ENCODE measurements at regions not wholly inside any gene's neighbourhood (a gene's known extent, or its start where the extent isn't known, plus 50 kb on each side); places are given as distances from the start of the nearest gene placed in this dataset.
A peak's percentile ranks its signal among the peaks of the same experiment; 100 is the strongest.
"Not testable (repeated sequence)": the region's sequence is repeated elsewhere in the genome, so short reads cannot be mapped to it uniquely, and the experiment has no call there.

GRCh38 chr5:86671536-86671935 lies 53.8 kb downstream of the COX7C start:
- DNase-seq (ENCODE audit: low spot score): no peak

GRCh38 chr5:86674069-86674468 lies 56.3 kb downstream of the COX7C start:
- no peak for DNase-seq (ENCODE audit: low spot score)

- DNase-seq (ENCODE audit: low spot score): peak; percentile 25
These were observed 57.6 kb downstream of the COX7C start for GRCh38 chr5:86675311-86675710.

DNA sequence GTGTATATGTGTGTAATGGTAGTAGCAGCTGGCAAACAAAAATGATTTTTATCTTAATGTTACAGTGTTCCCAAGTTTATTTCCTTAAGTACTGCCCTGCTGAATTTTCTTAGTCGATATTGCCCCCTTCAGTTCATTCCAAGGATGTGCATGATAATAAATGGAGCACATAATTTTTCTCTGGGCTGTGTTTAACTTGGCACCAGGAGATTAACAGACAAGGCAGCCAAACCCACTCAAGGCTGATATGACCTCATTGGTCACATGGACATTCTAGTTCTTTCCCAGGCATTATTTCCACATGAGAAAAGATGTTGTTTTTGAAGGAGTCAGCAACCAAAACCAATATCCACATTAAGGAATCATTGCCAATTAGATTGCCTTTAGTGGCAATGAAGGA lies 61.8 kb downstream of the COX7C start:
- peak; percentile 67 for DNase-seq (ENCODE audit: low spot score)

DNA sequence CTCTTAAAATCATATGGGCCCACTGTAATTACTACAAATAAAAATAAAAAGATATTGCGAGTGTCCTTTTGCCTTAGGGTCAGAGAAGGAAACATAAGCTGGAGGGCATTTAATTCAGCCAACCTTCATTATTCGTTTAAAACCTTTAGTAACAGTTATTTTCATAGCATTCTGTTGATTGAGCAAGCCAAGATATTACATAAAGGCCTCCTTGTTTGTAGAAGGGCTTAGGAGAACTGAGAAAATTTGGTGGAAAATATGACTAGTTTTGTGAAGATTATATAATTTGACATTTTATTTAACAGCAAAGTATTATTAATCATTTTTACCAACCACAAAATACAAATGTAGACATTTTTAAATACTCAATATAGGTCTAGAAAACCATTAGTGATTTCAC lies 62.2 kb downstream of the COX7C start:
- DNase-seq (ENCODE audit: low spot score): no peak

DNA sequence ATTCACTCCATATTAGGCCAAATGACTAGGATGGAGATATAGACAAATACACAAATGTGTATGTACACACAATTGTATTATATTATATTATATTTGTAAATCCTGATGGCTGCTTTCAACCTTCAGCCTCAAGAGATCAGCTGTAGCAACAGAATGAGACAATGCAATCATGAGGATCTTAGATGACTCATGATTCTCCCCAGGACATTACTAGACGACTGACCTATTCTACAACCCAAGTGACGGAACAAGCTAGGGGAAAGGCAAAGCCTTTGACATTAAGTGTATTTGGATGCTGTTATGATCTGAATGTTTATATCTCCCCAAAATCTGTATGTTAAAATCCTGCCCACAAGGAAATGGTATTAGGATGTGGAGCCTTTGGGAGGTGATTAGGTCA lies 66.5 kb downstream of the COX7C start:
- DNase-seq (ENCODE audit: low spot score): no peak

DNA sequence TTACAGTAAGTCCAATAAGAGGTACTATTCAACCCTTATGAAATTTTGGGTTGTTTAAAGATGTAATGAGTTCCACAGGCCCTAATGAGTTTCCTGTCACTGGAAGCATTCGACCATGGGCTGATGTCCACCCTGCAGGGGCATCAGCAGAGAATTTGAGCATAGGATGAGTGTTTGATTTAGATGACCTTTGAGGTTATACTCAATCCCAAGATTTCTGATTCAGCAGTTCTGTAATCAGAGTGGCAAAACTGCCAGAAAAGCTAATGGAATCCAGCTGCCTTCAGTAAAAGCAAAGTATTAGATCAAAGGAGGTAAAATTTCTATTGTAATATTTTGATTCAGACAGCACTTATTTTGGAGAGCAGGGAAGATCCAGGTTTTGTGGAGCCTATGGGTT lies 68.3 kb downstream of the COX7C start:
- no peak for DNase-seq (ENCODE audit: low spot score)

DNA sequence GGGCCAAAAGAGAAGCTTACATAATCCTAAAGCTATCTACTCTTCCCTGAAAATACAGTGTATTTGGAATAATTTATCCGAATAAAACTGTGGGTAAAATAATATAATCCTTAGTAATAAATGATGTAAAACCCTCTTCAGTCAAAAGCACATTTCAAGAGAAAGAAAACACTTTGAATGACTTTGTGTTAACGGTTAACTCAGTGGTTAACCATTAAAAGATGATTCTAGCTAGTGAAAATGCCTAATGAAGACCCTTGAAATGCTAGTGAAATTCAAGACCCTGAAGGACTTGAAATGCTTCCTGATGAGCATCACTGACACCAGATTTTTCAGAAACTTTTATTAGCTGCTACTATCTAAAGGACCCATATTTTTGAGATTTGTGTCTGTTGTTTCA lies 70.7 kb downstream of the COX7C start:
- no peak for DNase-seq (ENCODE audit: low spot score)

DNA sequence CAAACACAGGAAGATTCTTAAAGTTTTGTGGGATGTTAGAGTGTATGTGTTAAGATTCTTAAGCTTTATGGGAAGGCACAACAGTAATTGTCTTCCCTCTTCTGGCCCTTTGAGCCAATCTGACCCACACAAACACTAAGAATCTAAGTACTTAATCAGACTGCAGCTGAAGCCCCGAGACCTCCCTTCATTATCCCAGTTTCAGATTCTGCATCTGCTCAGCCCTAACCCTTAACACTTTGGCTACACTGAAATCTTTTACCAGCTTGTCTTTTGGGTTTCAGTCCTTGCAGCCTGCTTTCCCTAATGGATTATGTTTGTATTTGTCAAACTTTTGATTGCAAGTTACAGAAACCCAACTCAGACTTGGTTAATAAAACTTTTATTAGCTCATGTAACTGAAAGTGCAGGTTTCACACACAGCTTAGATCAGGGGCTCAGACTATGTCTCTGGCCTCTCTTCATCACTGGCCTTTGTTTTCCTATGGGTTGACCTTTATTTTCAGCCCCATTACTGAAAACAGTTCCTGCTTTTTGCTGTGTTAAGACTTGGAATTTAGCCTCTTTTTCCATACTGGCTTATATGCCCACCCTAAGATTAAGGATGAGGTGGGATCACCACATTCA lies 71.5 kb downstream of the COX7C start:
- no peak for DNase-seq (ENCODE audit: low spot score)

GRCh38 chr5:86709157-86709881 lies 91.6 kb downstream of the COX7C start:
- no peak for DNase-seq (ENCODE audit: low spot score)

GRCh38 chr5:86716121-86716520 lies 98.4 kb downstream of the COX7C start:
- DNase-seq (ENCODE audit: low spot score): no peak

DNA sequence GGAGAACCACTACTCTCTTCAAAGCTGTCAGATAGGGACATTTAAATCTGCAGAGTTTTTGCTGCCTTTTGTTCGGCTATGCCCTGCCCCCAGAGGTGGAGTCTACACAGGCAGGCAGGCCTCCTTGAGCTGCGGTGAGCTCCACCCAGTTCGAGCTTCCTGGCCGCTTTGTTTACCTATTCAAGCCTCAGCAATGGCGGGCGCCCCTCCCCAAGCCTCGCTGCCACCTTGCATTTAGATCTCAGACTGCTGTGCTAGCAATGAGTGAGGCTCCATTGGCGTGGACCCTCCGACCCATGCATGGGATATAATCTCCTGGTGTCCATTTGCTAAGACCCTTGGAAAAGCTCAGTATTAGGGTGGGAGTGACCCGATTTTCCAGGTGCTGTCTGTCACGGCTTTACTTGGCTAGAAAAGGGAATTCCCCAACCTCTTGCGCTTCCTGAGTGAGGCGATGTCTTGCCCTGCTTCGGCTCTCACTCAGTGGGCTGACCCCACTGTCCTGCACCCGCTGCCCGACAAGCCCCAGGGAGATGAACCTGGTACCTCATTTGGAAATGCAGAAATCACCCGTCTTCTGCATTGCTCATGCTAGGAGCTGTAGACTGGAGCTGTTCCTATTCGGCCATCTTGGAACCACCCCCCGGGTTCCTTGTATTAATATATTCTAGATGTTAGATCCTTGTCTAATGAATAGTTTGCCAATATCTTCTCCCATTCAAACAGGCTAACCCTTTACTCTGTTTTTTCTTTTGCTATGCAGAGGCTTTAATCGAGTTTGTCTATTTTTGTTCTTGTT lies 113.8 kb downstream of the COX7C start:
- not testable (repeated sequence) for DNase-seq (ENCODE audit: low spot score)

- DNase-seq (ENCODE audit: low spot score): no peak
These were observed 117.6 kb downstream of the COX7C start for GRCh38 chr5:86735370-86735769.

DNA sequence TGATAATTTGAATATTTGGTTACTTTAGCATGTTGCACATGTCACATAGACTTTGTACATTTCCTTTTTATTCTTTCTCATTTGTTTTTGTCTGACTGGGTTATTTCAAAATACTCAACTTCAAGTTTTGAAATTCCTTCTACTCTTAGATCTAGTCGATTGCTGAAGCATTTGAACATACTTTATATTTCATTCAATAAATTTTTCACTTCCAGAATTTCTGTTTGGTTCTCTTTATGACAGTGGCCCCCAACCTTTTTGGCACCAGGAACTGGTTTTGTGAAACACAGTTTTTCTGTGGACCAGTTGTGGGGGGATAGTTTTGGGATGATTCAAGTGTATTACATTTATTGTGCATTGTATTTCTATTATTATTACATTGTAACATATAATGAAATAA lies 119.8 kb downstream of the COX7C start:
- DNase-seq (ENCODE audit: low spot score): no peak

DNA sequence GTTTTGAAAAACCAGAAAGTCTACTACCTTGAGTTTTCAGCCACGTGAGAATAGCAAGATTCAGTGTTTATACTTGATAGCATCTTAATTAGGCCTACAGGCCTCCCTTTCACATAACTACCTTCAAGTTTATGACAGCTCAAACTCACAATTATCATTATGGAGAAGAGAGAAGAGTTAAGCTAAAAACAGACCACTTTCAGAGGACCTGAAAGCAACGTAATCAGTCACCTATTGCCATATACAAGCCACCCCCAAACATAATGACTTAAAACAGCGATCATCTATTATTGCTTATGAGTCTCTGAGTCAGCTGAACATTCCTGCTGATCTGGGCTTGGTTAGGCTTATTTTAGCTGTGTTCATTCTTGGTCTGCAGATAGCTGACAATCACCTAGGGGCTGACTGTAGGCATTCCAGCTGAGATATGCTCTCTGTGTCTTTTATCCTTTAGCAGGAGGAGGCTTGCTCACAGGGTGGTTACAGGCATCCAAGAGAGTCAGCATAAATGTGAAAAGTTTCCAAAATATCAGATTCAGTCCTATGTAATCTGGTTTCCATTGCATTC lies 130.9 kb downstream of the COX7C start:
- DNase-seq (ENCODE audit: low spot score): no peak

GRCh38 chr5:86749841-86750240 lies 132.1 kb downstream of the COX7C start:
- DNase-seq (ENCODE audit: low spot score): no peak

GRCh38 chr5:86756839-86757238 lies 139.1 kb downstream of the COX7C start:
- DNase-seq (ENCODE audit: low spot score): no peak

- no peak for DNase-seq (ENCODE audit: low spot score)
These were observed 140.1 kb downstream of the COX7C start for GRCh38 chr5:86757824-86758223.

- no peak for DNase-seq (ENCODE audit: low spot score)
These were observed 142.9 kb downstream of the COX7C start for GRCh38 chr5:86760661-86761060.

GRCh38 chr5:86763929-86764328 lies 146.2 kb downstream of the COX7C start:
- no peak for DNase-seq (ENCODE audit: low spot score)

DNA sequence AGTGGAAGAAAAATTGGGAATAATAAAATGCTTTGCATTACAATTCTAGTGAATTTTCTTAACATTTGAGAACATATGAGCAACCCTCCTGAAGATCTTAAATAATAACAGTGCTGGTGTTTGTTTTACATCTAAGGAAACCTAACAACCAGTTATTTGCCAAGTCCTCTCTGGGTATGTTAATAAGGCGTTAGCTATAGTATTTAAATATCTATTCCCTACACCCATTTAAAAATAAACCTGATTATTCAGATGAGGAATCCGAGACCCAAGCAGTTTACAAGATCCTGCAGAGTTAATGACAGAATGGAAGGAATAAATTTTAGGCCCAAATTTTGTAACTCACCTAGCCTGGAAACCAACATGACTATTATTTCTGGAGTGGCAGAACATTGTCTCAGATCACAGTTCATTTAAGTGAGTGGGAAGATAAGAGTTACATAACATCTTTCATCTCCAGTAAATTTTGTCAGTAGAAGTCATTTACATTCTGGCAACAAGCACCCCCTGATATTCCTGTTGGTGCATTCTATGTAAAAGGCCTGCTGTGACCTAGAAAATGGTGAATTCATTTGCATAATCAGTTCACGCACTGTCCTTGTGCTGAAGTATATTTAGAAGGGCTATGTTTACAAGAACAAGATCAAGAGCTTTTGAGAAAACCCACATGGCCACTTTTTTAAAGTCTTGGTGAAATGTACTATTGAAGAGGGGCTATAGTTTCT lies 148.2 kb downstream of the COX7C start:
- no peak for DNase-seq (ENCODE audit: low spot score)

DNA sequence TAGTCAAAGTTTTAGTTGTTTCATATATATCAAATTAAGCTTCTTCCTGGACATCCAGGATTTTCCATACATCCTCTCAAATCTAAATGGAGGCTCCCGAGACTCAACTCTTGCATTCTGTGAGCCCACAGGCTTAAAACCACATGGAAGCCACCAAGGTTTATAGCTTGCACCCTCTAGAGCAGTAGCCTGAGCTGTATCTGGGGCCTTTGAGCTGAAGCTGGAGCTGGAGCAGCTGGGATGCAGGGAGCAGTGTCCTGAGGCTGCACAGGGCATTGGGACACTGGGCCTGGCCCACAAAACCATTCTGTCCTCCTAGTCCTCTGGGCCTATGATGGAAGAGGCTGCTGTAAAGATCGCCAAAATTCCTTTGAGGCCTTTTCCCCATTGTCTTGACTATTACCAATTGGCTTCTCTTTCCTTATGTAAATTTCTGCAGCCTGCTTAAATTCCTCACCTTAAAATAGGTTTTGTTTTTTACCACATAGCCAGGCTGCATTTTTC lies 151.0 kb downstream of the COX7C start:
- no peak for DNase-seq (ENCODE audit: low spot score)
